ENCODE measurements at regions not wholly inside any gene's neighbourhood (a gene's known extent, or its start where the extent isn't known, plus 50 kb on each side); places are given as distances from the start of the nearest gene placed in this dataset.

GRCh38 chr5:16291894-16292293, 112.3 kb upstream of the MARCHF11 start (continued):
- no peak for TF ChIP-seq RNF2 (IDR thresholded peaks at IDR 0.05; ENCODE audit: borderline replicate concordance, low read depth, low read length, missing control alignments, poor library complexity, severe bottlenecking)

- no peak for FAIRE-seq
- CTCF ChIA-PET (ENCODE audit: partially characterized antibody), result no interaction called here
- TF ChIP-seq ASH2L (IDR thresholded peaks at IDR 0.05; ENCODE audit: low read length) (no peak), RAD21 (IDR thresholded peaks at IDR 0.05 in 1 of 2, conservative IDR thresholded peaks at IDR 0.05 in 1 of 2; ENCODE audit: low read depth in 2 of 2, low read length in 2 of 2) (no peak), SP2 (IDR thresholded peaks at IDR 0.05; ENCODE audit: low read length) (no peak)
These were observed 111.9 kb upstream of the MARCHF11 start for GRCh38 chr5:16291474-16291873.

More at GRCh38 chr5:16291474-16291873, 111.9 kb upstream of the MARCHF11 start:
- no peaks in the 10 kb centered on the region for H3K79me1 ChIP-seq (ENCODE audit: low read depth, low read length)
- no peaks in the 10 kb centered on the region for H3K79me2 ChIP-seq (ENCODE audit: control insufficient read depth in 1 of 2, insufficient read depth in 2 of 2, low read length in 2 of 2)
- no peak overlapping the region for H3K14ac ChIP-seq (ENCODE audit: insufficient read length)
- H2BK120ac ChIP-seq (replicated peaks; ENCODE audit: low read depth, low read length), result no peak overlapping the region
- H3K4ac ChIP-seq (replicated peaks; ENCODE audit: insufficient read length, low read depth, low read length), result no peak overlapping the region
- POLR2A ChIA-PET (ENCODE audit: partially characterized antibody), result no interaction called here
- H2BK12ac ChIP-seq (ENCODE audit: low read depth, low read length), result no peak overlapping the region
- no peak overlapping the region for H3K23ac ChIP-seq (ENCODE audit: insufficient read length)
- no peak overlapping the region for H4K5ac ChIP-seq (ENCODE audit: insufficient read length, low read depth, low read length)
- H3K9me3 ChIP-seq (ENCODE audit: insufficient read depth in 2 of 2, low read depth in 1 of 2, low read length in 1 of 2), result peaks cover 0 to 4% of the 10 kb centered on the region in 2 experiments; a peak in 2 of 4 replicates
- no peaks in the 10 kb centered on the region for H3K36me3 ChIP-seq (ENCODE audit: control insufficient read depth in 2 of 4, insufficient read depth in 4 of 4, low read length in 3 of 4)
- no peak overlapping the region for H3K18ac ChIP-seq (ENCODE audit: extremely low read depth, low read length)
- H2AK5ac ChIP-seq (ENCODE audit: low read depth, low read length), result no peak overlapping the region
- H3K23me2 ChIP-seq (ENCODE audit: low read depth, low read length), result no peaks in the 10 kb centered on the region; the same call in 1 of the 2 replicates
- H2BK15ac ChIP-seq (ENCODE audit: low read length), result no peak overlapping the region
- no peak overlapping the region for H2AFZ ChIP-seq (ENCODE audit: low read length)
- no peak overlapping the region for H3K56ac ChIP-seq (replicated peaks; ENCODE audit: insufficient read length, low read depth, low read length)
- H4K8ac ChIP-seq (ENCODE audit: extremely low read depth, insufficient read depth, low read length), result no peak overlapping the region
- H3K9ac ChIP-seq (replicated peaks in 1 of 4; ENCODE audit: extremely low read depth in 1 of 4, low read depth in 3 of 4, low read length in 3 of 4), result no peak overlapping the region
- no peaks in the 10 kb centered on the region for H3K27me3 ChIP-seq (replicated peaks in 1 of 4; ENCODE audit: control insufficient read depth in 3 of 4, extremely low read depth in 1 of 4, insufficient read depth in 3 of 4, low read length in 3 of 4)
- DNase-seq (ENCODE audit: low read depth in 1 of 2, low spot score in 2 of 2), result no peak
- H3K27ac ChIP-seq (ENCODE audit: low read depth, low read length), result no peak overlapping the region
- H2BK20ac ChIP-seq (ENCODE audit: low read length), result no peak overlapping the region
- no peak overlapping the region for H3K4me2 ChIP-seq (ENCODE audit: insufficient read depth in 1 of 2, low read depth in 2 of 2, low read length in 2 of 2)
- no peak overlapping the region for H2BK5ac ChIP-seq (ENCODE audit: low read depth, low read length)
- H3K4me3 ChIP-seq (ENCODE audit: extremely low read depth in 1 of 4, insufficient read depth in 2 of 4, low read depth in 3 of 4, low read length in 4 of 4), result no peak overlapping the region
- H3K4me1 ChIP-seq (replicated peaks in 1 of 4; ENCODE audit: control insufficient read depth in 3 of 4, insufficient read depth in 4 of 4, low read length in 3 of 4), result no peaks in the 10 kb centered on the region
- H4K91ac ChIP-seq (replicated peaks; ENCODE audit: insufficient read length, low read length), result no peak overlapping the region
- no peaks in the 10 kb centered on the region for H4K20me1 ChIP-seq (replicated peaks in 1 of 2; ENCODE audit: control insufficient read depth in 1 of 2, insufficient read depth in 2 of 2, low read length in 2 of 2)
